Neural cell (in vitro differentiated cells): ENCODE measurements at regions not wholly inside any gene's neighbourhood (a gene's known extent, or its start where the extent isn't known, plus 50 kb on each side); places are given as distances from the start of the nearest gene placed in this dataset.

Experiments used
- H2AFZ ChIP-seq: fragments of 200-600, 300-800 bp; sonication (generic), shearing (Covaris generic); 2 replicates; pipeline ENCODE4 v1.6.0; 2014; ENCODE audit warnings: low read depth, mild to moderate bottlenecking, antibody characterized with exemption, low read length, moderate library complexity
- H3F3A ChIP-seq: fragments of 200-600 bp; shearing (Covaris generic); 2 replicates; pipeline ENCODE4 v1.6.1; 2016; ENCODE audit warnings: mild to moderate bottlenecking, moderate library complexity, mixed read lengths, antibody characterized with exemption, low read length; ENCODE audit not compliant: insufficient read depth, poor library complexity, severe bottlenecking
- H3K27ac ChIP-seq: fragments of 200-600, 300-800 bp; sonication (generic), shearing (Covaris generic); 2 replicates; pipeline ENCODE4 v1.5.1; 2014; ENCODE audit warnings: mild to moderate bottlenecking, low read length, moderate library complexity
- H3K27me3 ChIP-seq: fragments of 300-800, 200-600 bp; sonication (generic), shearing (Covaris generic); 2 replicates; pipeline ENCODE4 v1.6.0; 2014; ENCODE audit warnings: mild to moderate bottlenecking, low read depth, low read length, moderate library complexity; ENCODE audit not compliant: insufficient read depth
- H3K36me3 ChIP-seq: fragments of 300-800, 200-600 bp; sonication (generic), shearing (Covaris generic); 2 replicates; pipeline ENCODE4 v1.5.1; 2014; ENCODE audit warnings: mild to moderate bottlenecking, antibody characterized with exemption, low read length, moderate library complexity; ENCODE audit not compliant: insufficient read depth
- H3K4me2 ChIP-seq: fragments of 300-800, 200-600 bp; sonication (generic), shearing (Covaris generic); 2 replicates; pipeline ENCODE4 v1.6.0; 2014; ENCODE audit warnings: mild to moderate bottlenecking, low read length
- H3K4me3 ChIP-seq: fragments of 300-800, 200-600 bp; sonication (generic), shearing (Covaris generic); 2 replicates; pipeline ENCODE4 v1.5.1; 2014; ENCODE audit warnings: mild to moderate bottlenecking, low read length, moderate library complexity
- H3K79me2 ChIP-seq: fragments of 200-600 bp; shearing (Covaris generic); replicated peaks from 2 replicates; pipeline ENCODE4 v1.6.0; 2014; ENCODE audit warnings: mild to moderate bottlenecking, low read length, moderate library complexity; ENCODE audit not compliant: insufficient read depth
- H3K9ac ChIP-seq: fragments of 300-800, 200-600 bp; sonication (generic), shearing (Covaris generic); 2 replicates; pipeline ENCODE4 v1.6.1; 2016; ENCODE audit warnings: mild to moderate bottlenecking, low read length, mixed read lengths
- H3K9me2 ChIP-seq: fragments of 200-600 bp; shearing (Covaris generic); 2 replicates; pipeline ENCODE4 v1.6.1; 2016; ENCODE audit warnings: mild to moderate bottlenecking, low read length, mixed read lengths; ENCODE audit not compliant: insufficient read depth
- H3K9me3 ChIP-seq: fragments of 200-600, 300-800 bp; sonication (generic), shearing (Covaris generic); 2 replicates; pipeline ENCODE4 v1.6.1; 2016; ENCODE audit warnings: mild to moderate bottlenecking, mixed run types, low read length, moderate library complexity, mixed read lengths
- H4K20me1 ChIP-seq: fragments of 200-600 bp; shearing (Covaris generic); 2 replicates; pipeline ENCODE4 v1.6.1; 2016; ENCODE audit warnings: mild to moderate bottlenecking, mixed run types; ENCODE audit not compliant: insufficient read depth
- CTCF ChIP-seq: fragments of 450-650 bp; IDR thresholded peaks from 2 replicates; pipeline ENCODE4 v1.5.1; 2014; ENCODE audit warnings: antibody characterized with exemption, mild to moderate bottlenecking, moderate library complexity; ENCODE audit not compliant: poor library complexity, severe bottlenecking
- EP300 ChIP-seq: fragments of 450-650 bp; conservative IDR thresholded peaks from 2 replicates; pipeline ENCODE4 v1.6.1; 2014; ENCODE audit warnings: antibody characterized with exemption, mild to moderate bottlenecking, moderate library complexity; ENCODE audit not compliant: poor library complexity, severe bottlenecking
- EZH2 ChIP-seq: fragments of 200-600, 300-800 bp; shearing (Covaris generic), sonication (generic); IDR thresholded peaks from 2 replicates; pipeline ENCODE4 v1.6.1; 2014; ENCODE audit warnings: antibody characterized with exemption, low read length, borderline replicate concordance, mild to moderate bottlenecking; ENCODE audit not compliant: insufficient read depth, poor library complexity, severe bottlenecking
- MXI1 ChIP-seq: fragments of 450-650 bp; conservative IDR thresholded peaks from 2 replicates; pipeline ENCODE4 v1.6.1; 2014; ENCODE audit warnings: antibody characterized with exemption, mild to moderate bottlenecking; ENCODE audit not compliant: poor library complexity, severe bottlenecking
- POLR2AphosphoS5 ChIP-seq: IDR thresholded peaks from 2 replicates; pipeline ENCODE4 v1.6.1; 2012
- RAD21 ChIP-seq: fragments of 450-650 bp; conservative IDR thresholded peaks from 2 replicates; pipeline ENCODE4 v1.6.1; 2014; ENCODE audit warnings: antibody characterized with exemption, mild to moderate bottlenecking, moderate library complexity
- REST ChIP-seq: IDR thresholded peaks from 2 replicates; pipeline ENCODE4 v1.6.1; 2012; ENCODE audit warnings: borderline replicate concordance
- SMC3 ChIP-seq: fragments of 450-650 bp; conservative IDR thresholded peaks from 2 replicates; pipeline ENCODE4 v1.6.1; 2014; ENCODE audit warnings: antibody characterized with exemption, mild to moderate bottlenecking, moderate library complexity; ENCODE audit not compliant: poor library complexity
- TAF1 ChIP-seq: IDR thresholded peaks from 2 replicates; pipeline ENCODE4 v1.6.1; 2012; ENCODE audit warnings: low read depth

- TF ChIP-seq TAF1 (no peak), POLR2AphosphoS5 (no peak), EZH2 (no peak), EP300 (no peak)
- Histone ChIP-seq H3K9ac (no peak overlapping the region), H2AFZ (no peak overlapping the region), H3F3A (no peaks in the 10 kb centered on the region), H3K9me2 (no peaks in the 10 kb centered on the region), H3K4me3 (no peak overlapping the region), H3K79me2 (no peaks in the 10 kb centered on the region), H3K9me3 (no peaks in the 10 kb centered on the region), H4K20me1 (no peaks in the 10 kb centered on the region), H3K4me2 (no peak overlapping the region), H3K27ac (no peak overlapping the region), H3K36me3 (no peaks in the 10 kb centered on the region), H3K27me3 (no peaks in the 10 kb centered on the region)
Measured at GRCh38 chr13:76719955-76720354, 166.2 kb downstream of the KCTD12 start.

GRCh38 chr13:76717092-76717491 is 169.1 kb downstream of the KCTD12 start:
- Histone ChIP-seq H3K36me3 (no peaks in the 10 kb centered on the region), H3F3A (no peaks in the 10 kb centered on the region), H3K4me2 (no peak overlapping the region), H3K9ac (no peak overlapping the region), H4K20me1 (no peaks in the 10 kb centered on the region), H2AFZ (no peak overlapping the region), H3K9me2 (no peaks in the 10 kb centered on the region), H3K4me3 (no peak overlapping the region), H3K27ac (no peak overlapping the region), H3K27me3 (no peaks in the 10 kb centered on the region), H3K79me2 (no peaks in the 10 kb centered on the region), H3K9me3 (no peaks in the 10 kb centered on the region)
- TF ChIP-seq EP300 (no peak), TAF1 (no peak), POLR2AphosphoS5 (no peak), REST (no peak), RAD21 (no peak), CTCF (no peak), SMC3 (no peak), EZH2 (no peak), MXI1 (no peak)

- Histone ChIP-seq H3F3A (no peaks in the 10 kb centered on the region), H3K27me3 (no peaks in the 10 kb centered on the region), H3K27ac (no peak overlapping the region), H3K9ac (no peak overlapping the region), H3K4me2 (no peak overlapping the region), H3K4me3 (no peak overlapping the region), H4K20me1 (no peaks in the 10 kb centered on the region), H3K36me3 (no peaks in the 10 kb centered on the region), H3K9me2 (no peaks in the 10 kb centered on the region), H3K79me2 (no peaks in the 10 kb centered on the region), H3K9me3 (no peaks in the 10 kb centered on the region), H2AFZ (no peak overlapping the region)
- TF ChIP-seq REST (no peak), SMC3 (no peak), POLR2AphosphoS5 (no peak), EZH2 (no peak), MXI1 (no peak), RAD21 (no peak), CTCF (no peak), EP300 (no peak), TAF1 (no peak)
Measured at GRCh38 chr13:76715621-76716020, 170.6 kb downstream of the KCTD12 start.
